HEK293 (cell line): ENCODE measurements at regions not wholly inside any gene's neighbourhood (a gene's known extent, or its start where the extent isn't known, plus 50 kb on each side); places are given as distances from the start of the nearest gene placed in this dataset.

ENCODE experiments used
- CTCF ChIA-PET: fragments of 350-600 bp; formaldehyde crosslinking; extraction: SDS; loops from one replicate; lab custom pipeline; 2021; ENCODE audit warnings: antibody characterized with exemption; lab: Yijun Ruan, JAX
- POLR2A ChIA-PET: fragments of 300-600 bp; formaldehyde crosslinking; extraction: SDS; loops from one replicate; lab custom pipeline; 2020; ENCODE audit warnings: antibody characterized with exemption, inconsistent platforms; lab: Yijun Ruan, JAX
- H3K27ac ChIP-seq: fragments of 200-500 bp; sonication (Bioruptor generic); 2 replicates; pipeline ENCODE4 v1.5.1; 2014; ENCODE audit warnings: low read depth, low read length, control low read depth, inconsistent platforms; ENCODE audit errors: extremely low read depth
- H3K36me3 ChIP-seq, 2 experiments: fragments of 200-500 bp in 1 of 2; sonication (Bioruptor generic) in 1 of 2; 1 replicate in 1 of 2; 2 replicates in 1 of 2; pipeline ENCODE4 v1.5.1; 2014 to 2017; ENCODE audit warnings: inconsistent platforms in 2 of 2, low read length in 2 of 2; ENCODE audit not compliant: control insufficient read depth in 2 of 2, insufficient read depth in 1 of 2
- H3K4me1 ChIP-seq: fragments of 200-500 bp; sonication (Bioruptor generic); 2 replicates; pipeline ENCODE4 v1.5.1; 2014; ENCODE audit warnings: mild to moderate bottlenecking, low read length, inconsistent platforms; ENCODE audit not compliant: control insufficient read depth, insufficient read depth
- H3K4me3 ChIP-seq: 2 replicates; pipeline ENCODE4 v1.5.1; 2011; ENCODE audit warnings: low read depth, mild to moderate bottlenecking, control low read depth, low read length, moderate library complexity
- H3K9me3 ChIP-seq: fragments of 200-500 bp; sonication (Bioruptor generic); 2 replicates; pipeline ENCODE4 v1.5.1; 2014; ENCODE audit warnings: low read depth, low read length, inconsistent platforms; ENCODE audit not compliant: control insufficient read depth, insufficient read depth
- INSM2 ChIP-seq: fragments of 450-650 bp; formaldehyde crosslinking; IDR thresholded peaks from 2 replicates; pipeline ENCODE4 v1.5.1; 2016; ENCODE audit warnings: missing biosample characterization, missing genetic modification characterization
- KLF10 ChIP-seq: fragments of 450-650 bp; IDR thresholded peaks from 2 replicates; pipeline ENCODE4 v1.5.1; 2018; ENCODE audit warnings: missing biosample characterization, mild to moderate bottlenecking, missing genetic modification characterization
- KLF7 ChIP-seq: fragments of 450-650 bp; formaldehyde crosslinking; IDR thresholded peaks from 2 replicates; pipeline ENCODE4 v1.5.1; 2016; ENCODE audit warnings: missing biosample characterization, missing genetic modification characterization, borderline replicate concordance
- KLF8 ChIP-seq: fragments of 450-650 bp; formaldehyde crosslinking; IDR thresholded peaks from 2 replicates; pipeline ENCODE4 v1.5.1; 2016; ENCODE audit warnings: missing biosample characterization, missing genetic modification characterization
- KLF9 ChIP-seq: fragments of 450-650 bp; formaldehyde crosslinking; IDR thresholded peaks from 2 replicates; pipeline ENCODE4 v1.5.1; 2016; ENCODE audit warnings: missing biosample characterization, missing genetic modification characterization, low read depth
- OSR2 ChIP-seq: fragments of 450-650 bp; formaldehyde crosslinking; IDR thresholded peaks from 2 replicates; pipeline ENCODE4 v1.5.1; 2016; ENCODE audit warnings: missing biosample characterization, missing genetic modification characterization
- ZNF112 ChIP-seq: fragments of 450-650 bp; formaldehyde crosslinking; IDR thresholded peaks from 2 replicates; pipeline ENCODE4 v1.5.0; 2017; ENCODE audit warnings: missing biosample characterization, missing genetic modification characterization
- ZNF121 ChIP-seq: fragments of 450-650 bp; formaldehyde crosslinking; IDR thresholded peaks from 2 replicates; pipeline ENCODE4 v1.5.1; 2016; ENCODE audit warnings: missing biosample characterization, missing genetic modification characterization
- ZNF16 ChIP-seq: fragments of 450-650 bp; formaldehyde crosslinking; IDR thresholded peaks from 2 replicates; pipeline ENCODE4 v1.5.1; 2016; ENCODE audit warnings: low read depth, missing biosample characterization, missing genetic modification characterization
- ZNF311 ChIP-seq: fragments of 450-650 bp; formaldehyde crosslinking; IDR thresholded peaks from 2 replicates; pipeline ENCODE4 v1.5.1; 2017; ENCODE audit warnings: missing biosample characterization, missing genetic modification characterization, borderline replicate concordance
- ZNF37A ChIP-seq: fragments of 450-650 bp; IDR thresholded peaks from 2 replicates; pipeline ENCODE4 v1.5.1; 2018; ENCODE audit warnings: missing biosample characterization, missing genetic modification characterization
- ZNF473 ChIP-seq: fragments of 450-650 bp; formaldehyde crosslinking; IDR thresholded peaks from 2 replicates; pipeline ENCODE4 v1.5.1; 2017; ENCODE audit warnings: missing biosample characterization, missing genetic modification characterization
- ZNF514 ChIP-seq: fragments of 450-650 bp; formaldehyde crosslinking; IDR thresholded peaks from 2 replicates; pipeline ENCODE4 v1.5.1; 2016; ENCODE audit warnings: missing biosample characterization, missing genetic modification characterization
- ZNF560 ChIP-seq: fragments of 450-650 bp; formaldehyde crosslinking; IDR thresholded peaks from 2 replicates; pipeline ENCODE4 v1.5.1; 2017; ENCODE audit warnings: missing biosample characterization, missing genetic modification characterization, borderline replicate concordance
- ZNF571 ChIP-seq: fragments of 450-650 bp; formaldehyde crosslinking; IDR thresholded peaks from 2 replicates; pipeline ENCODE4 v1.5.0; 2017; ENCODE audit warnings: missing biosample characterization, missing genetic modification characterization
- ZNF626 ChIP-seq: fragments of 450-650 bp; sonication (Bioruptor Pico); formaldehyde crosslinking; IDR thresholded peaks from 2 replicates; pipeline ENCODE4 v1.5.1; 2018; ENCODE audit warnings: missing biosample characterization, missing genetic modification characterization, inconsistent platforms
- ZNF654 ChIP-seq: fragments of 450-650 bp; formaldehyde crosslinking; IDR thresholded peaks from 2 replicates; pipeline ENCODE4 v1.5.1; 2016; ENCODE audit warnings: low read depth, missing biosample characterization, missing genetic modification characterization
- ZSCAN18 ChIP-seq: fragments of 450-650 bp; formaldehyde crosslinking; IDR thresholded peaks from 2 replicates; pipeline ENCODE4 v1.5.1; 2016; ENCODE audit warnings: missing biosample characterization, missing genetic modification characterization
- TF ChIP-seq, protein P1 (sequence below): fragments of 450-650 bp; IDR thresholded peaks from 2 replicates; pipeline ENCODE4 v1.5.1; 2018; ENCODE audit warnings: missing biosample characterization, missing genetic modification characterization
- TF ChIP-seq, protein P2 (sequence below): fragments of 450-650 bp; formaldehyde crosslinking; IDR thresholded peaks from 2 replicates; pipeline ENCODE4 v1.5.1; 2017; ENCODE audit warnings: missing biosample characterization, missing genetic modification characterization
- TF ChIP-seq, protein P3 (sequence below): fragments of 450-650 bp; formaldehyde crosslinking; optimal IDR thresholded peaks from 2 replicates; pipeline ENCODE3; 2016; ENCODE audit warnings: missing biosample characterization, mild to moderate bottlenecking, missing genetic modification characterization
- TF ChIP-seq, protein P4 (sequence below): fragments of 450-650 bp; IDR thresholded peaks from 2 replicates; pipeline ENCODE4 v1.5.1; 2018; ENCODE audit warnings: missing biosample characterization, mild to moderate bottlenecking, missing genetic modification characterization
- TF ChIP-seq, protein P5 (sequence below): fragments of 450-650 bp; formaldehyde crosslinking; IDR thresholded peaks from 2 replicates; pipeline ENCODE4 v1.5.1; 2017; ENCODE audit warnings: missing biosample characterization, missing genetic modification characterization
- TF ChIP-seq, protein P6 (sequence below): fragments of 450-650 bp; formaldehyde crosslinking; IDR thresholded peaks from 2 replicates; pipeline ENCODE4 v1.5.1; 2016; ENCODE audit warnings: missing biosample characterization, missing genetic modification characterization

- Histone ChIP-seq H3K36me3 (no peaks in the 10 kb centered on the region), H3K27ac (no peak overlapping the region), H3K4me1 (no peaks in the 10 kb centered on the region), H3K4me3 (no peak overlapping the region), H3K9me3 (no peaks in the 10 kb centered on the region)
- POLR2A ChIA-PET: no interaction called here
- TF ChIP-seq ZNF571 (tag by site-specific recombination) (no peak), INSM2 (tag by site-specific recombination) (no peak), KLF9 (no peak), ZSCAN18 (tag by site-specific recombination) (no peak)
- TF ChIP-seq, protein P1, sequence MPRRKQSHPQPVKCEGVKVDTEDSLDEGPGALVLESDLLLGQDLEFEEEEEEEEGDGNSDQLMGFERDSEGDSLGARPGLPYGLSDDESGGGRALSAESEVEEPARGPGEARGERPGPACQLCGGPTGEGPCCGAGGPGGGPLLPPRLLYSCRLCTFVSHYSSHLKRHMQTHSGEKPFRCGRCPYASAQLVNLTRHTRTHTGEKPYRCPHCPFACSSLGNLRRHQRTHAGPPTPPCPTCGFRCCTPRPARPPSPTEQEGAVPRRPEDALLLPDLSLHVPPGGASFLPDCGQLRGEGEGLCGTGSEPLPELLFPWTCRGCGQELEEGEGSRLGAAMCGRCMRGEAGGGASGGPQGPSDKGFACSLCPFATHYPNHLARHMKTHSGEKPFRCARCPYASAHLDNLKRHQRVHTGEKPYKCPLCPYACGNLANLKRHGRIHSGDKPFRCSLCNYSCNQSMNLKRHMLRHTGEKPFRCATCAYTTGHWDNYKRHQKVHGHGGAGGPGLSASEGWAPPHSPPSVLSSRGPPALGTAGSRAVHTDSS (tag by site-specific recombination): no peak
- TF ChIP-seq, protein P2, sequence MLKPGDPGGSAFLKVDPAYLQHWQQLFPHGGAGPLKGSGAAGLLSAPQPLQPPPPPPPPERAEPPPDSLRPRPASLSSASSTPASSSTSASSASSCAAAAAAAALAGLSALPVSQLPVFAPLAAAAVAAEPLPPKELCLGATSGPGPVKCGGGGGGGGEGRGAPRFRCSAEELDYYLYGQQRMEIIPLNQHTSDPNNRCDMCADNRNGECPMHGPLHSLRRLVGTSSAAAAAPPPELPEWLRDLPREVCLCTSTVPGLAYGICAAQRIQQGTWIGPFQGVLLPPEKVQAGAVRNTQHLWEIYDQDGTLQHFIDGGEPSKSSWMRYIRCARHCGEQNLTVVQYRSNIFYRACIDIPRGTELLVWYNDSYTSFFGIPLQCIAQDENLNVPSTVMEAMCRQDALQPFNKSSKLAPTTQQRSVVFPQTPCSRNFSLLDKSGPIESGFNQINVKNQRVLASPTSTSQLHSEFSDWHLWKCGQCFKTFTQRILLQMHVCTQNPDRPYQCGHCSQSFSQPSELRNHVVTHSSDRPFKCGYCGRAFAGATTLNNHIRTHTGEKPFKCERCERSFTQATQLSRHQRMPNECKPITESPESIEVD (tag by site-specific recombination): peak; percentile 53
- CTCF ChIA-PET: no interaction called here
Observed at GRCh38 chr13:74190999-74191398, 56.8 kb upstream of the KLF12 start.

- Histone ChIP-seq H3K9me3 (no peaks in the 10 kb centered on the region), H3K4me1 (no peaks in the 10 kb centered on the region), H3K36me3 (no peaks in the 10 kb centered on the region), H3K27ac (no peak overlapping the region), H3K4me3 (no peak overlapping the region)
- CTCF ChIA-PET: interaction anchor here (0.6 kb wide), 1 partner anchor 14 kb away, joined by 4 read pairs; no protein-coding TSS in a partner anchor
- TF ChIP-seq, protein P3, sequence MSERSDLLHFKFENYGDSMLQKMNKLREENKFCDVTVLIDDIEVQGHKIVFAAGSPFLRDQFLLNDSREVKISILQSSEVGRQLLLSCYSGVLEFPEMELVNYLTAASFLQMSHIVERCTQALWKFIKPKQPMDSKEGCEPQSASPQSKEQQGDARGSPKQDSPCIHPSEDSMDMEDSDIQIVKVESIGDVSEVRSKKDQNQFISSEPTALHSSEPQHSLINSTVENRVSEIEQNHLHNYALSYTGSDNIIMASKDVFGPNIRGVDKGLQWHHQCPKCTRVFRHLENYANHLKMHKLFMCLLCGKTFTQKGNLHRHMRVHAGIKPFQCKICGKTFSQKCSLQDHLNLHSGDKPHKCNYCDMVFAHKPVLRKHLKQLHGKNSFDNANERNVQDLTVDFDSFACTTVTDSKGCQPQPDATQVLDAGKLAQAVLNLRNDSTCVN (tag by site-specific recombination): no peak
- no peak for TF ChIP-seq OSR2
- TF ChIP-seq KLF8 (tag by site-specific recombination): no peak
- TF ChIP-seq, protein P4, sequence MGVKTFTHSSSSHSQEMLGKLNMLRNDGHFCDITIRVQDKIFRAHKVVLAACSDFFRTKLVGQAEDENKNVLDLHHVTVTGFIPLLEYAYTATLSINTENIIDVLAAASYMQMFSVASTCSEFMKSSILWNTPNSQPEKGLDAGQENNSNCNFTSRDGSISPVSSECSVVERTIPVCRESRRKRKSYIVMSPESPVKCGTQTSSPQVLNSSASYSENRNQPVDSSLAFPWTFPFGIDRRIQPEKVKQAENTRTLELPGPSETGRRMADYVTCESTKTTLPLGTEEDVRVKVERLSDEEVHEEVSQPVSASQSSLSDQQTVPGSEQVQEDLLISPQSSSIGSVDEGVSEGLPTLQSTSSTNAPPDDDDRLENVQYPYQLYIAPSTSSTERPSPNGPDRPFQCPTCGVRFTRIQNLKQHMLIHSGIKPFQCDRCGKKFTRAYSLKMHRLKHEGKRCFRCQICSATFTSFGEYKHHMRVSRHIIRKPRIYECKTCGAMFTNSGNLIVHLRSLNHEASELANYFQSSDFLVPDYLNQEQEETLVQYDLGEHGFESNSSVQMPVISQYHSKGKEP: no peak
- TF ChIP-seq KLF10: no peak
- TF ChIP-seq ZNF311 (tag by site-specific recombination): no peak
- TF ChIP-seq ZNF473 (tag by site-specific recombination): no peak
- TF ChIP-seq KLF7 (tag by site-specific recombination): no peak
- no peak for TF ChIP-seq ZNF112 (tag by site-specific recombination)
- TF ChIP-seq, protein P5, sequence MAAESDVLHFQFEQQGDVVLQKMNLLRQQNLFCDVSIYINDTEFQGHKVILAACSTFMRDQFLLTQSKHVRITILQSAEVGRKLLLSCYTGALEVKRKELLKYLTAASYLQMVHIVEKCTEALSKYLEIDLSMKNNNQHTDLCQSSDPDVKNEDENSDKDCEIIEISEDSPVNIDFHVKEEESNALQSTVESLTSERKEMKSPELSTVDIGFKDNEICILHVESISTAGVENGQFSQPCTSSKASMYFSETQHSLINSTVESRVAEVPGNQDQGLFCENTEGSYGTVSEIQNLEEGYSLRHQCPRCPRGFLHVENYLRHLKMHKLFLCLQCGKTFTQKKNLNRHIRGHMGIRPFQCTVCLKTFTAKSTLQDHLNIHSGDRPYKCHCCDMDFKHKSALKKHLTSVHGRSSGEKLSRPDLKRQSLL: no peak
- no peak for TF ChIP-seq ZNF37A (tag by site-specific recombination)
- no peak for TF ChIP-seq ZNF121 (tag by site-specific recombination)
- TF ChIP-seq ZNF514 (tag by site-specific recombination): no peak
- TF ChIP-seq, protein P6, sequence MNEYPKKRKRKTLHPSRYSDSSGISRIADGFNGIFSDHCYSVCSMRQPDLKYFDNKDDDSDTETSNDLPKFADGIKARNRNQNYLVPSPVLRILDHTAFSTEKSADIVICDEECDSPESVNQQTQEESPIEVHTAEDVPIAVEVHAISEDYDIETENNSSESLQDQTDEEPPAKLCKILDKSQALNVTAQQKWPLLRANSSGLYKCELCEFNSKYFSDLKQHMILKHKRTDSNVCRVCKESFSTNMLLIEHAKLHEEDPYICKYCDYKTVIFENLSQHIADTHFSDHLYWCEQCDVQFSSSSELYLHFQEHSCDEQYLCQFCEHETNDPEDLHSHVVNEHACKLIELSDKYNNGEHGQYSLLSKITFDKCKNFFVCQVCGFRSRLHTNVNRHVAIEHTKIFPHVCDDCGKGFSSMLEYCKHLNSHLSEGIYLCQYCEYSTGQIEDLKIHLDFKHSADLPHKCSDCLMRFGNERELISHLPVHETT: no peak
- no peak for TF ChIP-seq ZNF654 (tag by site-specific recombination)
- no peak for TF ChIP-seq ZNF560 (tag by site-specific recombination)
- no peak for TF ChIP-seq ZNF16 (tag by site-specific recombination)
- TF ChIP-seq ZNF626 (tag by site-specific recombination): no peak
- POLR2A ChIA-PET: interaction anchor here (0.7 kb wide), 1 partner anchor 291 kb away, joined by 5 read pairs; no protein-coding TSS in a partner anchor
Observed at GRCh38 chr13:74187564-74187963, 53.4 kb upstream of the KLF12 start.
